K562 (cell line): ENCODE measurements at regions not wholly inside any gene's neighbourhood (a gene's known extent, or its start where the extent isn't known, plus 50 kb on each side); places are given as distances from the start of the nearest gene placed in this dataset.

Experiments used
- ATAC-seq: fragments of 200-7000 bp; cut with Tn5 transposase; 3 replicates; pipeline ENCODE4 v1.9.1; 2020; ENCODE audit warnings: moderate library complexity
- BruUV-seq: library from RNA; stranded (reverse); fragments of 400-500 nt; replicated peaks from 2 replicates; lab custom pipeline; 2021; lab: Mats Ljungman, UMichigan
- CTCF ChIA-PET: fragments of 300-600 bp; formaldehyde crosslinking; extraction: SDS; loops from one replicate; lab custom pipeline; 2021; ENCODE audit warnings: low intra/inter-chr PET ratio; lab: Yijun Ruan, JAX
- POLR2A ChIA-PET: fragments of 300-600, 350-650 bp; sonication (Branson Sonifier 250); formaldehyde crosslinking; extraction: SDS; loops from one replicate; lab custom pipeline; 2021; ENCODE audit warnings: antibody characterized with exemption, inconsistent platforms; lab: Yijun Ruan, JAX
- DNase-seq, 4 experiments: peaks; one replicate each; pipeline versions ENCODE4 v3.0.0 to v3.0.0-alpha.2; 2011 to 2018; ENCODE audit warnings: low spot score in 3 of 4, mixed read lengths in 3 of 4; ENCODE audit errors: extremely low read depth in 1 of 4
- FAIRE-seq: peaks from 2 replicates; lab custom pipeline; 2011; peaks lifted over from hg19 to GRCh38; lab: Jason Lieb, UNC
- H2AFZ ChIP-seq: 2 replicates; pipeline ENCODE4 v1.6.0; 2011; ENCODE audit warnings: low read depth, low read length, control low read depth, inconsistent platforms
- H3K27ac ChIP-seq: fragments of 200-600 bp; 3 replicates; pipeline ENCODE4 v1.8.0; 2011; ENCODE audit warnings: low read depth, mild to moderate bottlenecking, control low read depth, inconsistent platforms, low read length, moderate library complexity, mixed read lengths; ENCODE audit errors: extremely low read depth
- H3K27me3 ChIP-seq, 2 experiments: fragments of 300-600 bp in 1 of 2; 2 replicates in 1 of 2; 3 replicates in 1 of 2; pipeline versions ENCODE4 v1.6.0 to v1.8.0; 2011; ENCODE audit warnings: inconsistent platforms in 2 of 2, low read length in 2 of 2, mild to moderate bottlenecking in 1 of 2, mixed read lengths in 1 of 2, moderate library complexity in 1 of 2; ENCODE audit not compliant: control insufficient read depth in 2 of 2, insufficient read depth in 2 of 2
- H3K36me3 ChIP-seq: fragments of 300-600 bp; 3 replicates; pipeline ENCODE4 v1.8.0; 2011; ENCODE audit warnings: mild to moderate bottlenecking, low read length, inconsistent platforms; ENCODE audit not compliant: control insufficient read depth, insufficient read depth
- H3K4me1 ChIP-seq, 2 experiments: fragments of 200-600 bp in 1 of 2; replicated peaks in 1 of 2; 2 replicates in 1 of 2; 3 replicates in 1 of 2; pipeline versions ENCODE4 v1.5.1 to v1.8.0; 2011; ENCODE audit warnings: inconsistent platforms in 2 of 2, low read length in 2 of 2, mild to moderate bottlenecking in 1 of 2, mixed read lengths in 1 of 2, moderate library complexity in 1 of 2; ENCODE audit not compliant: control insufficient read depth in 2 of 2, insufficient read depth in 2 of 2
- H3K4me2 ChIP-seq: 2 replicates; pipeline ENCODE4 v1.6.1; 2011; ENCODE audit warnings: low read length, control low read depth, inconsistent platforms, mixed read lengths; ENCODE audit not compliant: insufficient read depth
- H3K4me3 ChIP-seq: fragments of 200-600 bp; sonication (generic), shearing (Covaris generic); 2 replicates; pipeline ENCODE4 v1.5.1; 2016; ENCODE audit warnings: control low read depth, inconsistent platforms
- H3K79me2 ChIP-seq: fragments of 200-600 bp; 3 replicates; pipeline ENCODE4 v1.8.0; 2011; ENCODE audit warnings: low read length, inconsistent platforms; ENCODE audit not compliant: control insufficient read depth, insufficient read depth
- H3K9ac ChIP-seq, 2 experiments: 2 replicates each; pipeline versions ENCODE4 v1.6.0 to v1.6.1; 2011; ENCODE audit warnings: low read depth in 2 of 2, low read length in 2 of 2, control low read depth in 1 of 2, inconsistent platforms in 1 of 2, mild to moderate bottlenecking in 1 of 2, mixed read lengths in 1 of 2; ENCODE audit not compliant: insufficient read depth in 1 of 2
- H3K9me1 ChIP-seq: one replicate; pipeline ENCODE4 v1.6.0; 2011; ENCODE audit warnings: inconsistent platforms, mild to moderate bottlenecking, low read length, moderate library complexity; ENCODE audit not compliant: control insufficient read depth, insufficient read depth
- H3K9me3 ChIP-seq: replicated peaks from 2 replicates; pipeline ENCODE4 v1.5.1; 2011; ENCODE audit warnings: low read depth, low read length, inconsistent platforms; ENCODE audit not compliant: control insufficient read depth, insufficient read depth
- H4K20me1 ChIP-seq: replicated peaks from 2 replicates; pipeline ENCODE4 v1.6.1; 2011; ENCODE audit warnings: low read length, inconsistent platforms, mixed read lengths; ENCODE audit not compliant: control insufficient read depth, insufficient read depth
- BCL6 ChIP-seq: fragments of 250-450 bp; sonication (Bioruptor Pico); IDR thresholded peaks from 2 replicates; pipeline ENCODE4 v1.4.0; 2020
- CHD7 ChIP-seq: fragments of 200-600 bp; sonication (generic); IDR thresholded peaks from one replicate; pipeline ENCODE4 v1.6.1; 2012; ENCODE audit warnings: mild to moderate bottlenecking, low read depth, low read length, inconsistent platforms
- E4F1 ChIP-seq: fragments of 250-450 bp; sonication (Bioruptor Pico); IDR thresholded peaks from 2 replicates; pipeline ENCODE4 v1.5.0; 2021; ENCODE audit warnings: mild to moderate bottlenecking, borderline replicate concordance
- GATAD2A ChIP-seq: fragments of 450-650 bp; IDR thresholded peaks from 2 replicates; pipeline ENCODE4 v1.6.1; 2017
- ZNF57 ChIP-seq: fragments of 450-650 bp; formaldehyde crosslinking; IDR thresholded peaks from 2 replicates; pipeline ENCODE4 v1.4.0; 2020; ENCODE audit warnings: mild to moderate bottlenecking, moderate library complexity
- ZNF830 ChIP-seq: fragments of 250-450 bp; sonication (Bioruptor Pico); IDR thresholded peaks from 2 replicates; pipeline ENCODE4 v1.5.0; 2021; ENCODE audit warnings: mild to moderate bottlenecking
- WGBS: fragments of 100-300 bp; shearing (Covaris generic); methylation state at CpG from one replicate; pipeline ENCODE4 v1.1.6; 2016; ENCODE audit warnings: low coverage, mixed read lengths; ENCODE audit not compliant: insufficient coverage; ENCODE audit errors: missing lambda C conversion rate; 5-methylcytosine and 5-hydroxymethylcytosine counted together
- in situ Hi-C: fragments of 300-500 bp; cut with MboI; formaldehyde crosslinking; loops from 4 replicates; pipeline ENCODE4 v1.15.0; 2018; ENCODE audit warnings: inconsistent platforms, mixed read lengths
- intact Hi-C: fragments of 100-400 bp; cut with micrococcal nuclease; formaldehyde crosslinking; loops from 2 replicates; pipeline ENCODE4 v1.14.2; 2022

GRCh38 chr1:187696073-187696472, 867.3 kb downstream of the PLA2G4A start:
- in situ Hi-C loops (no loop called here), intact Hi-C loops (no loop called here)
- TF ChIP-seq ZNF57 (CRISPR knock-in tag): no peak
- TF ChIP-seq E4F1 (CRISPR knock-in tag): no peak
- no peak for TF ChIP-seq GATAD2A
- no peak for TF ChIP-seq BCL6 (CRISPR knock-in tag)
- no peak for TF ChIP-seq ZNF830 (CRISPR knock-in tag)
- TF ChIP-seq CHD7: no peak
- Histone ChIP-seq H3K36me3 (no peaks in the 10 kb centered on the region), H3K9me1 (no peaks in the 10 kb centered on the region), H3K9me3 (peaks cover 3% of the 10 kb centered on the region; the same call in 1 of the 2 replicates), H3K79me2 (no peaks in the 10 kb centered on the region), H4K20me1 (no peaks in the 10 kb centered on the region), H3K4me1 (no peaks in the 10 kb centered on the region), H3K9ac (no peak overlapping the region), H3K27ac (no peak overlapping the region), H3K4me2 (no peak overlapping the region), H2AFZ (no peak overlapping the region), H3K27me3 (no peaks in the 10 kb centered on the region), H3K4me3 (no peak overlapping the region)
- CTCF ChIA-PET: no interaction called here
- POLR2A ChIA-PET: no interaction called here
- 5% methylated on average over 3 of the region's 3 CpGs for WGBS
- BruUV-seq: no TSS peak
- no peak for FAIRE-seq
- no peak for DNase-seq
- ATAC-seq: no peak
